Urinary bladder (tissue), 3 donors: ENCODE measurements at regions not wholly inside any gene's neighbourhood (a gene's known extent, or its start where the extent isn't known, plus 50 kb on each side); places are given as distances from the start of the nearest gene placed in this dataset.
"Not testable (repeated sequence)": the region's sequence is repeated elsewhere in the genome, so short reads cannot be mapped to it uniquely, and the experiment has no call there.

Experiments used
- DNase-seq: peaks from one replicate; pipeline ENCODE4 v3.0.0-alpha.2; 2015; ENCODE audit errors: extremely low spot score
- H3K27ac ChIP-seq: one replicate; pipeline ENCODE4 v1.5.1; 2013; ENCODE audit warnings: low read depth, mild to moderate bottlenecking, moderate library complexity
- H3K36me3 ChIP-seq: one replicate; pipeline ENCODE4 v1.6.1; 2013; ENCODE audit warnings: mild to moderate bottlenecking, moderate library complexity; ENCODE audit not compliant: insufficient read depth
- H3K4me1 ChIP-seq: one replicate; pipeline ENCODE4 v1.6.1; 2013; ENCODE audit warnings: mild to moderate bottlenecking, moderate library complexity; ENCODE audit not compliant: insufficient read depth
- H3K4me3 ChIP-seq: one replicate; pipeline ENCODE4 v1.5.1; 2013; ENCODE audit warnings: low read depth, low read length
- WGBS: extraction: QIAGEN DNeasy Blood & Tissue Kit; methylation state at CpG from one replicate; pipeline ENCODE4 v1.1.7; 2013; 5-methylcytosine and 5-hydroxymethylcytosine counted together
- donor health status: healthy with polysubstance abuse.
- donor health status: healthy.

- Histone ChIP-seq H3K36me3 (no peaks in the 10 kb centered on the region), H3K4me1 (no peaks in the 10 kb centered on the region), H3K4me3 (no peak overlapping the region), H3K27ac (no peak overlapping the region)
- 33% methylated on average over 3 of the region's 3 CpGs for WGBS
- no peak for DNase-seq
Observed at GRCh38 chr3:164095279-164095678, 983.0 kb downstream of the SI start.

GRCh38 chr3:164094546-164094945 lies 983.8 kb downstream of the SI start:
- no peaks in the 10 kb centered on the region for H3K4me1 ChIP-seq
- WGBS, result 72% methylated on average over 1 of the region's 1 CpG
- no peak overlapping the region for H3K4me3 ChIP-seq
- no peaks in the 10 kb centered on the region for H3K36me3 ChIP-seq
- DNase-seq, result no peak
- H3K27ac ChIP-seq, result no peak overlapping the region

- H3K36me3 ChIP-seq, result no peaks in the 10 kb centered on the region
- H3K4me1 ChIP-seq, result no peaks in the 10 kb centered on the region
- 96% methylated on average over 2 of the region's 2 CpGs for WGBS
- no peak overlapping the region for H3K27ac ChIP-seq
- H3K4me3 ChIP-seq, result no peak overlapping the region
- DNase-seq, result no peak
Observed at GRCh38 chr3:164080208-164080607, 998.1 kb downstream of the SI start.

- H3K36me3 ChIP-seq, result no peaks in the 10 kb centered on the region
- DNase-seq, result no peak
- H3K4me3 ChIP-seq, result no peak overlapping the region
- H3K27ac ChIP-seq, result no peak overlapping the region
- WGBS, result 68% methylated on average over 1 of the region's 1 CpG
- H3K4me1 ChIP-seq, result no peaks in the 10 kb centered on the region
Observed at GRCh38 chr3:164064298-164064697, 1014.0 kb downstream of the SI start.

- H3K27ac ChIP-seq, result no peak overlapping the region
- no peak for DNase-seq
- WGBS, result 94% methylated on average over 1 of the region's 1 CpG
- H3K36me3 ChIP-seq, result no peaks in the 10 kb centered on the region
- no peak overlapping the region for H3K4me3 ChIP-seq
- H3K4me1 ChIP-seq, result no peaks in the 10 kb centered on the region
Observed at GRCh38 chr3:164060923-164061322, 1017.4 kb downstream of the SI start.

GRCh38 chr3:164049847-164050246 lies 1028.4 kb downstream of the SI start:
- no peak for DNase-seq
- no peaks in the 10 kb centered on the region for H3K4me1 ChIP-seq
- no peak overlapping the region for H3K27ac ChIP-seq
- no peaks in the 10 kb centered on the region for H3K36me3 ChIP-seq
- no peak overlapping the region for H3K4me3 ChIP-seq
- WGBS, result 88% methylated on average over 1 of the region's 1 CpG

GRCh38 chr3:164048451-164048850 lies 1029.8 kb downstream of the SI start:
- no peak overlapping the region for H3K4me3 ChIP-seq
- H3K27ac ChIP-seq, result no peak overlapping the region
- no peaks in the 10 kb centered on the region for H3K36me3 ChIP-seq
- no peaks in the 10 kb centered on the region for H3K4me1 ChIP-seq
- DNase-seq, result no peak
- 95% methylated on average over 4 of the region's 4 CpGs for WGBS

- DNase-seq, result no peak
- WGBS, result 77% methylated on average over 2 of the region's 2 CpGs
- no peak overlapping the region for H3K27ac ChIP-seq
- H3K4me3 ChIP-seq, result no peak overlapping the region
- H3K4me1 ChIP-seq, result no peaks in the 10 kb centered on the region
- no peaks in the 10 kb centered on the region for H3K36me3 ChIP-seq
Observed at GRCh38 chr3:164040991-164041390, 1037.3 kb downstream of the SI start.

GRCh38 chr3:164030194-164030593 lies 1048.1 kb downstream of the SI start:
- Histone ChIP-seq H3K36me3 (no peaks in the 10 kb centered on the region), H3K27ac (no peak overlapping the region), H3K4me1 (no peaks in the 10 kb centered on the region), H3K4me3 (no peak overlapping the region)
- 73% methylated on average over 4 of the region's 4 CpGs for WGBS
- DNase-seq, result no peak

- Histone ChIP-seq H3K27ac (no peak overlapping the region), H3K4me3 (no peak overlapping the region), H3K36me3 (no peaks in the 10 kb centered on the region), H3K4me1 (no peaks in the 10 kb centered on the region)
- DNase-seq, result no peak
- WGBS, result 86% methylated on average over 10 of the region's 10 CpGs
Observed at GRCh38 chr3:164024786-164025185, 1053.5 kb downstream of the SI start.

GRCh38 chr3:164023480-164023879 lies 1054.8 kb downstream of the SI start:
- Histone ChIP-seq H3K36me3 (no peaks in the 10 kb centered on the region), H3K4me1 (no peaks in the 10 kb centered on the region), H3K4me3 (no peak overlapping the region), H3K27ac (no peak overlapping the region)
- DNase-seq, result no peak
- 96% methylated on average over 4 of the region's 4 CpGs for WGBS

- Histone ChIP-seq H3K4me3 (no peak overlapping the region), H3K36me3 (no peaks in the 10 kb centered on the region), H3K27ac (no peak overlapping the region), H3K4me1 (no peaks in the 10 kb centered on the region)
- DNase-seq, result no peak
- WGBS, result 87% methylated on average over 9 of the region's 9 CpGs
Observed at GRCh38 chr3:164018500-164018899, 1059.8 kb downstream of the SI start.

- 89% methylated on average over 1 of the region's 1 CpG for WGBS
Observed at GRCh38 chr3:164007765-164008164, 1070.5 kb downstream of the SI start.

GRCh38 chr3:164004205-164004604 lies 1074.1 kb downstream of the SI start:
- Histone ChIP-seq H3K4me1 (no peaks in the 10 kb centered on the region), H3K36me3 (no peaks in the 10 kb centered on the region), H3K4me3 (no peak overlapping the region), H3K27ac (no peak overlapping the region)
- DNase-seq, result no peak
- 94% methylated on average over 22 of the region's 22 CpGs for WGBS

More at GRCh38 chr3:164007765-164008164, 1070.5 kb downstream of the SI start:
- no peak for DNase-seq
- Histone ChIP-seq H3K27ac (no peak overlapping the region), H3K4me3 (no peak overlapping the region), H3K36me3 (no peaks in the 10 kb centered on the region), H3K4me1 (no peaks in the 10 kb centered on the region)

GRCh38 chr3:164003016-164003415 lies 1075.3 kb downstream of the SI start:
- H3K4me3 ChIP-seq, H3K27ac ChIP-seq, H3K36me3 ChIP-seq, H3K4me1 ChIP-seq, DNase-seq: not testable (repeated sequence)
- WGBS, result 95% methylated on average over 21 of the region's 21 CpGs
